ENCODE measurements at regions not wholly inside any gene's neighbourhood (a gene's known extent, or its start where the extent isn't known, plus 50 kb on each side); places are given as distances from the start of the nearest gene placed in this dataset.
"Not testable (repeated sequence)": the region's sequence is repeated elsewhere in the genome, so short reads cannot be mapped to it uniquely, and the experiment has no call there.

DNA sequence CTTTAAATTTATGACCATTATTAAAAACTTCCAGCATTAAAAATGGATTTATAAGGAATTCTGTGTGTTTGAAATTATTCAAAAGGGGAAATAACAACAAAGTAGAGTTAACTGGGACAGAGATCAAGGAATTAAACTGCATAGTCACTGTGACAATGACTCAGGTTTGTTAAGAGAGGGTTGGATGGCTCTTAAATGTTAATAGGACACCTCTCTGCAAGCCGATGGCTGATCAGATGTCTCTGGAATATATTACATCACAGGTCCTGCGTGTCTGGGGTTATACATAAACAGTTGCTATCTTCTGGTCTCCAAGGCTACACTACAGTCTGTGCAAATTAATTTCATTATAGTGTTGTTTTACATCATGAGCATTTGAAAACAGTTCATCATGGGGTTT lies 574.3 kb downstream of the COL12A1 start:
- no peak for DNase-seq (ENCODE audit: low spot score)

DNA sequence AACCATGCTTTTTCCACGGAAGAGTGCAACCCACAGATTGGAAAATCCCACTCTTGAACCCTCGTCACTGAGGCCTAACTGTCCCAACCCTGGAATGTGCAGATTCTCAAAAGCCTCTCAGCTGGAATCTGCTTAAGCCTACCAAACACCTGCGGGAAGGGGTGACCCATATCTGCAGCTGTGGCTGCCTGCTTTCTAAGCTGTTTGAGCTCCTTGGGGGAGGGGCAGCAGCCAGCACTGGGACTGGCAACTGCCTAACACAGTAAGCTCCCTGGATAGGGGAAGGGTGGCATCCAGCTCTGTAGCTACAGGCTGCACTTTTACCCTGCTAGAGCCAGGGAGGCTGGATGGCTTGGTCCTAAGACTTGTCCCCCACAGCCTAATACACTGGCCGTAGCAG lies 579.6 kb downstream of the COL12A1 start:
- no peak for DNase-seq (ENCODE audit: low spot score)

DNA sequence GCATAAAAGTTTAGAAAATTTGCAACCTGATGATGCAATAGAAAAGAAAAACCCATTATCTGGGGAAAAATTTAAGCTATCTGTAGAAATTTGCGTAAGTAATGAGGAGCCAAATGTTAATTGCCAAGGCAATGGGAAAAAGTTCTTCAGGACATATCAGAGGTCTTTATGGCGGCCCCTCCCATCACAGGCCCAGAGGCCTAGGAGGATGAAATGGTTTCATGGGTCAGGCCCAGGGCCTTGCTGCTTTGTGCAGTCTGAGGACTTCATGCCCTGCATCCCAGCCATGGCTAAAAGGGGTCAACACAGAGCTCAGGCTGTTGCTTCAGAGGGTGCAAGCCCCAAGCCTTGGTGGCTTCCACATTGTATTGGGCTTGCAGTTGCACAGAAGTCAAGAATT lies 582.8 kb downstream of the COL12A1 start:
- DNase-seq (ENCODE audit: low spot score), result no peak

DNA sequence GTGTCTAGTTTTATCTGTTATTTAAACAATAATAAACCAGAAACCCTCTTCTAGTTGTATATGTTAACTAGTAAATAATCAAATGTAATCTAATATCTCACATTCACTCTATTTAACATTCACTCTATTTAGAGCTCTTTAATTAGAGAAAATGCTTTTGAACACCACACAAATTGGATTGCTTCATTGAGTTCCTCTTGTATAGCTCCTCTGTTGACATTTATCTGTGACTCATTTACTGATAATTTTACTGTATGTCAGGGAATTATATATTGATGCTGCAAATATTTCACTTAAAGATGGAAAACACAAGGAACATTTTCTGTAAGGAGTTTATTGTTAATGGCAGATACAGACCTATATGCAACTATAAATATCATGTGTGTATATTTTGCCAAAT lies 594.6 kb downstream of the COL12A1 start:
- DNase-seq (ENCODE audit: low spot score), result no peak

DNA sequence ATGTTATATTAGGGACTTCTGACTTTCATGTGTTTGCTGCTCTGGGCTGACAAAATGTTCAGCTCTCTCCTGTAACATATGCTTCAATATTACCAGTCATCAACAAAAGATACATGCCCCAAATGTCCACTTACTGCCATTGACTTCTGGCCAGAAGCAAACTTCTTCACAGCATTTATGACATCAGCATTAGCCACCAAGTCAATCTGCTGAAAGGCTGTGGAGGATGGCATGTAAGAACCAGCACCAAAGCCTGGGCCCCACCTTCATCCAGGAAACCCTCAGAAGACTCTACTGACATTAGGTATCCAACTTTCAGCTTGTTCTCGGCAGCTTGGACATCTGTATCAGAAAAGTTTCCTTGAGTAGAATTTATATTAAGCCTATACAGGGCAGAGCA lies 595.5 kb downstream of the COL12A1 start:
- no peak for DNase-seq (ENCODE audit: low spot score)

DNA sequence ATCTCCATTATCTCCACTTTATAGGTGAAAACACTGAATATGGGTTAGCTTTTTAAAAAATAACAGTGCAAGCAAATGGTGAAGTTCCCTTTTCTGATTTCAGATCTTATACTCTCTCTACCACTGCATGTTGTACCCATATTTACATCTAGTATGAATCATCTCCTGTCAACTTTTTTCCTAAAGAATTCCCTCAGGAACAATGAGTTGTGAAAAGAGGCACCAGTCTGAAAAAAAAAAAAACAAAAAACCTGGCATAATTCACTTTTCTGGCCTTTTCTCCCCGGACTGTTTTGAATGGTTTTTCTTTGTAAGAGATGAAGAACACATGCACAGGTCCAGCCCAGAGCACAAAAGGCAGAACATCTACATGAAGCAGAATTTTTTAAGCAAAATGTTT lies 596.0 kb downstream of the COL12A1 start:
- DNase-seq (ENCODE audit: low spot score), result peak; percentile 34

DNA sequence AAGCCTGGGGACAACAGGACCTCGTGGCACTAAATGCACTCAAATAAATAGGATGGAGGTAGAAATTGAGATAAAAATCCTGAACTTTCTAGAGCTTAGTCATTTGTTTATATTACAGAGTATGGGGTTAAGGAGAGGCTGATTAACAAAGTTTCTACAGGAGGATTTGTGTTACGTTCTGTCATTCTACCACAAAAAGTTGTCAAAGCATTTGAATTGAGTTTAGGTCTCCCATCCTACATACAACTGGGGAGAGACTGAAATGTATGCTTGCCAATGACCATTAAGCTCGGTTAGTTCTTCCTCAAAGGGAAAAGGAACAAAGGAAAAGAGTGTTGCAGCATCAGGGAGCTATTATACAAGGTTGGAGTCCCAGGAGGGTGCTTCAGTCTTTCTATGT lies 597.9 kb downstream of the COL12A1 start:
- no peak for DNase-seq (ENCODE audit: low spot score)

DNA sequence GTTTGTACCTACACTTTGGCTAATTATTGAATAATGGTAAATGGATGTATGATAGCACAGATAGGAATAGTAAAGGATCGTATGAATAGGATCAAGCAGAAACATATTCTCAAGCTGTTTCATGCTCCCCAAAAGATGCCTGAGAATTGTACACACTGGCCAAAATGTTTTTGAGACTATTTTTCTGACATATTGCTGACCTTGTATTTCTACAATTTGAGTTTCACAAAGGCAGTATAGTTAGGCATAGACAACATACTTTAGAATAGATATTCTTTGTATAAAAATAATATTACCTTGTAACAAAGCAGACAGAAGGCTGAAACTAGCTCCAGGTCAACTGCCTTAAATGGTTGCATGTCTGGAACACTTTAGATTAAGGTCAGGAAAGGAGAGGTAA lies 598.4 kb downstream of the COL12A1 start:
- no peak for DNase-seq (ENCODE audit: low spot score)

DNA sequence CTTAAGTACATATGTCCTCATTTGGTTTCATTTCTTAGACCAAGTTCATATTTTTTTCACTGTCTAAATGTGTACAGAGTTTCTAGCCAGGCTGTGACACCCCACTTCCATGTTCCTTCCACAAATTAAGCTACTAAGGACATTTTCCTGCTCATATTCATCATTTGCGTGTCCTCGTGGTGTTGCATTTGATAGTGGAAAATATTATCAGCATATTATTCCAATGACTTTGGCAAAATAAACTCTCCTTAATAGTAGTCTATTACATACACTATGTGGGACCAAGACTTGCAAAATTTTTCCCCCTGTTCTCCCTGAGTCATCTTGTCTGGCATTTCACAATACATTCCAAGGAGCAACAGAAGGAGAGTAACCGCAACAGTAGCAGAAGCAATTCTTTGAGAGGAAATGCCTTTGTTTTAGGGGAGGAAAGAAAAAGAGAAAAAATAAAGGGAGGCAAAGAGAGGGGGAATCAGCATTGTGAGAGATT lies 599.2 kb downstream of the COL12A1 start:
- no peak for DNase-seq (ENCODE audit: low spot score)

DNA sequence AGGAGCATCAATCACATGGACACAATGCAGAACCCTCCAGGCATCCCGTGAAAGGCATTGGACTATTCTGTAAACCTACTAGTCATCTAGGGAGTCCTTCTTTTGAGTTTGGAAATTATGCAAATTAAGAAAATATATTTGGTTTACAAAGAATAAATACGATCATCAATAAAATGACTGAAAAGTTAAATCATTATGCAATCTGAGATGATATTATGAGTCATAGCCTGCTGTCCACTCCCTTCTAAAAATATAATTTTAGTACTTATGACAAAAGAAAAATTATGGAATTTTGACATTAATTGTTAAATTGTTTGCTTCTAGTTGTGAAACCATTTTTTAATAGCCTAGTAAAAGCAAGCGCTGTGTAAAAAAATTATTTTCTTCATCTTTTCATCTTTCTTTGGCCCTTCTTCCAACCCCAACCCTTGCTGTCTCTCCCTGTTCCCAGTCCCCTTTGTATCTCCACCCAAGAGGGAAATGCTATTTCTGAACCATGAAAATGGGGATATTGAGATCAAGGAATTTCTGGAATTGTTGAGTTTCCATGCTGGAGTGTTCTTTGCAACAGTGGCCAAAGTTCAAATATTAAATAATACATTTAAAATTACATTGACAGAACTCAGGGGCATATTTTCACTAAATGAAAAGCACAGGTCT lies 599.8 kb downstream of the COL12A1 start:
- DNase-seq (ENCODE audit: low spot score), result no peak

DNA sequence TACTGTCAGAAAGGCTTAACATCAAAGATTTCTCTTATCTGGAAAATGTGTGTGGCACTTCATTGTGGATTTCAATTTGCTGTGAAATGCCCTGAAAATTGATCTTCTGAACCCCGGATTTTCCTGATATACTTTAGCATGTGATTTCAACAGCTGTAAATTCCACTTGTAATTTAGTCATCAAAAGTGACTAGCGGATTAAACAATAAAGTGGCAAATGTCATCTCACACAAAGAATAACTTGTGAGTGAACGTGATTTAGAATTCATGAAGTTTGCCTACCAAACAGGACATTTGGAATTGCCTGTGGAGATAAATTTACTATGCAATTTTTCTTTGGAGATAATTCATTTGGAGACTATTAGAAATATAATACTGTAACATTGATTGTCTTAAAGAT lies 601.6 kb downstream of the COL12A1 start:
- no peak for DNase-seq (ENCODE audit: low spot score)

DNA sequence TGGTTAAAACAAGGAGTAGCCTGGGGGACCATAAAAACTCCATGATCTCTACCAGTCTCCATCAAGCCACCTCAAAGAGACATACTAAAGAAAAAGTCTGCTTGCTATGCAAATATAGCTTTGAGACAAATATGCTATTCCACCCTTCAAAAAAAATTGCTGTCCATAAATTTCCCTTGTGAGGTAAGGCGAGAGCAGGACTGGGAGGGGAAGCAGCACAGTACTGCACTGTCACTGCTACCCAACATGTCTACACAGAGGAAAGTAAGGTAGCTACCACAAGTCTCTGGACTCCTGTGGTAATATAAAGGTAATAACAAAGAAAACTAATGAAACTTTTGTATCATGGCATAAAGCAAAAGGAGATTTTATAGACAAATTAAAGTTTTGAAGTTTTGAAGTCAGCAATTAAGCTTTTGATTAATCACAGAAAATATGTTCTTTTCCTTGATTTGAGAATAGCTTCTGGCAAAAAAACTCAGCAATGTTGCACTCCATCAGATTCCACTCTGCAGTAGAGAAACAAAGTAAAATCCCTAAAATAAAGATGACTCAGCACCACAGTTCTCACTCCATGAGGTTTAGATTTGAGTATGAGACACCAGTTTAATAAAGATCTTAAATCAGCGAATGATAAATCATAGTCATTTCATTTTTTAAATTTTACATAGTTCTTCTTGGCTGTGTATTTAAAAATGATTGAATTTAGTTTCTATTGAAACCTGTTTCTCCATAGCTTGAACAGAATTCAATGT lies 602.4 kb downstream of the COL12A1 start:
- DNase-seq (ENCODE audit: low spot score), result no peak

DNA sequence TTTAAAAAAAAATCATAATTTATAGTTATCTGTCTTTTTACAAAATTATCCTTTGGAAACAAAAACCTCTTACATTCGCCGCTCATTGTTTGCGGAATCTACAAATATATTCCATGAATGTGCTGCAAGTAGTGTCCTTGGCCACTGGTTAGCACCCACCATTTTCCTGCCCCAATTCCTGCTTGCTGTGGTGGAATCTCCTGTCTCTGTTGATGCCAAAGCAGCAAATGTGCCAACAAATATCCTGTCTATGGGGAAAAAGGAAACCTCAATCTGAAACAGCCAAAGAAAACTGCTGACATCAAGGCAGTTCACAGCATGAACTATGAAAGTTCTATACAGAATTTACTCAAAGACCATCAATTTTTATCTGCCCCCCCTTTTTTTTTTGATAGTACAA lies 603.6 kb downstream of the COL12A1 start:
- no peak for DNase-seq (ENCODE audit: low spot score)

DNA sequence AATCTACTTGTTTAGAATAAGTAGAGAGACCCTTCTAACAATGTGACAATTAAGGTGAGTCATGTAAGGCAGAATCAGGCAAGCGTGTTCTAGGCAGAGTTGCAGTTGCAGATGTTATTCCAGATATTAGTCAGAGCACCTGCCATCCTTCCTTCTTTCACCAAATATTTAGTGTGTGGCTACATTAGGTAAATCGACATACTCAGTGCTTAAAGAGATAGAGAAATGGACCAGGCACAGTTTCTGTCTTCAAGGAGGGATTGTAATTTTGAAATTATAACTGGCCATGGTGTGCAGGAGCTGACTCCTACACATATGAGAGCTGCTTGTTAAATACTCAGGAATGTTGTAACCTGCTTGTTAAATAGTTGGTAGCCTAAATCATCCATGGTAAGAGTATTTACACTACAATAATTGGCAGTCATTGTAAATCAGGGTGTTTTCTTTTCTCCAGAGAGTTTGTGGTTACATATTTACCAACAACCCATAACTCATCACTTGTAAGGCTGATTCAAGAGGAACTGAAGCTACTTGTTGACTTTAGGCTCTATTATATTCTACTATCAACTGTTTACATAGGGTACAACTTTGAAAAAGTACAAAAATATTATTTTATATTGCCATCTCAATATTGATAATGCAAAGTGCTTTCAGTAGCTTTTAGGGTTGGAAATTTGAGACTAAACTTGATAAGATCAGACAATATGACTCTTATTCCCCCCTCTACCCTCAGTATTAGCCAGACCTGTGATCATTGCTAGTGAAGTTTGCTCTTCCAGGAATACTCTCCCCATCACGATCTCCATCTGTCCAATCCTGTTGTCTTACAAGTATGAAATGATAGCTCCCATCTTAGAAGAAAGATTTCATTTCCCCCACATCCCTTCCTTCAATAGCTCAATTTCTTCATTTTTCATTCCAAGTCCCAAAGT lies 607.1 kb downstream of the COL12A1 start:
- DNase-seq (ENCODE audit: low spot score), result no peak

DNA sequence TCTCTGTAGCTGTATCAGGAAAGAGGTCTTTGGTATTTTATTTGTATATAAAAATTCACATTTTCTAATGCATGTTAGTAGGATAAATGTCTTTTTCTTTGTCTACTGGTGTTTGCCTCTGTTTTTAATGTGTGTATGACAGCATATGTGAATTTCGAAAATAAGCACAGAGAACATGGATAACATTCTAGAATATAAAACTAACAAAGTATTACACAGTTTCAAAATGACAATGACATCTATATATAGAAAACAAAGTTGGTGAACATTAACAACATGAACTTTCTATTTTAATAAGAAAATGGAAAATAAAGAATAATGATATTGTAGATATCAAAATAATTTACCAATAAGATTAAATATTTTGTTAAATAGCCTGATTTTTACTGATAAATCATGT lies 608.0 kb downstream of the COL12A1 start:
- no peak for DNase-seq (ENCODE audit: low spot score)

DNA sequence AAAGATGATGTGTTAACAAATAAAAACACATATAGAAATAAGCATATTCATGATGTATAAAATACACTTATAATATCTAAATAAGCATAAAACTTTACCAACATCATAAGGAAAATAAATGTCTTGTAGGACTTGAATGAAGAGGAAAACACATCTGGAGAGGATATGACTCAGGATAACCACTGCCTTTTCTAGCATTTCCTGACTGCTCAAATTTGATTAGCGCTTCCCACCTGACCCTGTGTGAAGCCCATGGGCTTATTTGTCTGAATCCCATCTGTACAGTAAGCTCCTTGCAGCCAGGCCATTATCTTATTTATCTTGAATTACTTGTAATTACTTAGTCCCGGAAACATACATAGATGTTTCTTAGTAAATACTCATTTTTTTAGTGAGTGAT lies 608.6 kb downstream of the COL12A1 start:
- peak; percentile 42 for DNase-seq (ENCODE audit: low spot score)

DNA sequence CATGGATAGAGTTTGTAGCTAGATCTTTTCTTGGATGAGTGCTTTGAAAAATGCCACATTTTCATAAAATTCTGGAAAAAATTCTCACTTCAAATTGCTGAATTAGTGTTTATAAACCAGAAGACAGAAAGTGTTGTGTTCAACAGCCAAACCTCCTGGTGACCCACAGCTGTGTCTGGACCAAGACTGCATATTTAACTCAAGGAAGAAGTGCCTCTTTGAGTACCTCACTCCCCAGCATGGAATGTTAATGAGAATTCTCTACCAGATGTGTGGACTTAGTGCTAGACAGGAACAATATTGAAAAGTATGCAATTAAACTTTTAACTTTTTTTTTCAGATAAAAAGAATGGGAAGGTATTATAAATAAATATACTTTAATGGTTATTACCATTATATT lies 609.3 kb downstream of the COL12A1 start:
- DNase-seq (ENCODE audit: low spot score), result no peak

DNA sequence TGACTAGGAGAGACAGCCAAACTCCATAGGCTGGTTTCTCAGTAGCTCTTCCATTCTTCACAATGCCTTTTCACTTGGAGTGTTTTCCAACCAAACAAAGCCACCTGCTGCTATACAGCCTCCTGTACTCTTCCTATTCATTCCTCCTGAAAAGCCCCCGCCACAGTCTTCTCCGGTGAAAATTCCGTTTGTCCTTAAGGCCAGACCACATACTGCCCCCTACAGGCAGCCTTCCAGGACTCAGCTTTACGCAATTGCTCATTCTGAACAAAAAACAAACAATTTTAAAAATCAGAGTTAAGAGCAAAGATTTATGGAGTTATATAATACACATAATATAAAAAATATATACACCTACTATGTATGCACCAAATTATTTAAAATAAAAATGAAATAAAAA lies 611.5 kb downstream of the COL12A1 start:
- not testable (repeated sequence) for DNase-seq (ENCODE audit: low spot score)

DNA sequence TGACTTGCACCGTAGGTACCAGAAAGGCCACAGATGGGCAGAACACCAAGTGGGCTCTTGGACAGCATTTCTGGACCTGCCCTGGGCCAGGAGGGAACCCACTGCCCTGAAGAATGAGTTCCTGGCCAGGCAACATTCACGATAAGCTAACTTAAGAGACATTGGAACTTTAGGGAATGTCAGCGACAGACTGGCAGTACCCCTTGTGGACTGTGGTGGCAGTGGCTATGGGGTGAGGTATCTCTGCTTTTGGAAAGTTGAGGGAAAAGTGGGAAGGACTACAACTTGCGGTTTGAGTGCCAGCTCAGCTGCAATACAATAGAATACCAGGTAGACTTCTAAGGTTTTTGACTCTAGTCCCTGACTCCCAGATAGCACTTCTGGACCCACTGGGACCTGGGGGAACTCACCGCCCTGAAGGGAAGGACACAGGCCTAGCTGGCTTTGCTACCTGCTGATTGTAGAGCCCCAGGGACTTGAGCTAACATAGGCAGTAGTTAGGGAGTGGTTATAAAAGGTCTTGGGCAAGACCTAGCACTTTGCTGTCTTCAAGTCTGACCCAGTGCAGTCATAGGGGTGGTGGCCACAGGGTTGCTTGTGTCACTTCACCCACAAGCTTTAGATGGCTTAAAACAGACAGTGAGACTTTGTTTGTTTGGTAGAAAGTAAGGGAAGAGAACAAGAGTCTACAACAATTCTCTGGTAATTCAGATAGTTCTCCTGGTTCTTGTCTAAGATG lies 617.6 kb downstream of the COL12A1 start:
- DNase-seq (ENCODE audit: low spot score), result no peak

DNA sequence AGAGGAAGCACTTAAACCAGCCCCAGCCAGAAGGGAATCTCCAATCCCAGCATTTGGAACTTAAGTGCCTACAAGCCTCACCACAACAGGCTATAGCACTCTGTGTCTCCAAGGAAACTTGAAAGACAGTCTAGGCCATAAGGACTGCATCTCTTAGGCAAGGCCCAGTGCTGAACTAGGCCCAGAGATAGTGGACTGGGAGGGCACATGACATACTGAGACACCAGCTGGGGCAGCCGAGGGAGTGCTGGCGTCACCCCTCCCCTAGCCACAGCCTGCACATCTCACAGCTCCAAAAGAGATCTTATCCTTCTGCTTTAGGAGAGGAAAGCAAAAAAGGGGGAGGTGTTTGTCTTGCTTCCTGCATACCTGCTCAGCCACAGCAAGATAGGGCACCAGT lies 618.5 kb downstream of the COL12A1 start:
- DNase-seq (ENCODE audit: low spot score), result no peak

DNA sequence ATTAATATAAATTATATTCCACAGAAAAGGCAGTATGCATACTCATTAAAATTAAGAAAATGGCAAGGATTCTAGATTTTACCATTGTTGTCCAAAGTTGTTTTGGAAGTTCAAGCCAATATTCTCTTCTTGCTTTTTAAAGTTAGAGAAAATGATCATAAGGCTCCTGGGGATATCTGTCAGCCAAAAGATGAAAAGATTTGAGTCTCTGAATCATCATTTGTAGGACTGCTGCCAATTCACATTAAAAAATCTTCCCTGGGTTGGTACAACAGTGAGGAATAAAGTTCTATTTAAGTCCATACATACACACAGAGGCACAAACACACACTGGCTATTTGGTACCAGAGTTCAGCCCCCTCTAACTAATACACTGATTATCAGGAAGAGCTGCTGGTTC lies 620.1 kb downstream of the COL12A1 start:
- DNase-seq (ENCODE audit: low spot score), result no peak

DNA sequence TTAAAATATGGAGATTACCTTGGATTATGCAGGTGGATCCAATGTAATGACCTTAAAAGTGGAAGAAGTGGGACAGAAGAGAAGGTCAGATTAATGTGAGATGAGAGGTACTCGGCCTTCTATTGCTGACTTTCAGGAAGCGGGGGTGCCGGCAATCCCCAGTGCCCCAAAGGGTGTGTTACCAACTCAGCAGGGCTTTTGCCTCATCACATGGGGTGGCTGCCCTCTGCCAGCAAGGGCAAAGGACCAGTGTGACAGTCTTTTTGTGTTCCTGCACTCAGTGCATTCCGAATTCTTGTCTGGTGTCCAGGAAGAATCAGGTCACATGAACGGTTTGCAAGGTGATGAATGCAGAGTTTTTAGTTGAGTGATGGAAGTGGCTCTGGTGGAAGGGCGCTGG lies 624.2 kb downstream of the COL12A1 start:
- no peak for DNase-seq (ENCODE audit: low spot score)

All from kidney capillary endothelial cell (primary cell).